ENCODE measurements at regions not wholly inside any gene's neighbourhood (a gene's known extent, or its start where the extent isn't known, plus 50 kb on each side); places are given as distances from the start of the nearest gene placed in this dataset.

DNA sequence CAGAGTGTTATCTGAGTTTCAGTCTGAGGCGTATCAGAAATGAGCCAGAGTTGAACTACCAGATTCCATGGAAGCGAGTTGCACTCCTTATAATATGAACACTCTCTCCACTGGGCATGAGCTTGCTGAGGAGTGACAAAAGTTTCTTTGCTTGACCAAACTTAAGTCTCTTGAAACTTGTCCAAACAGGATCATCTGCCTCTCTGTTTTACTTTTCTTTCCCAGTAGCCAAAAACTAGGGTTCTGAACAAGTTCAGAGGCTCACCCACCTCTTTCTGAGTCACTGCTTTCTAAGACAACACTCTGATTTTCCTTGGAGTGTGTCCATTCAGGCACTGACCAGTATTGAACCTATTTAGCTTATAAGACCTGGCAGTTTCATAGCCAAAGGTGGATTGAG lies 233.2 kb upstream of the TCF4 start (continued):
- TF ChIP-seq YY1 (IDR thresholded peaks at IDR 0.05; ENCODE audit: low read depth, low read length) (no peak), ZNF622 (IDR thresholded peaks at IDR 0.05) (no peak), ZSCAN29 (IDR thresholded peaks at IDR 0.05) (no peak)

DNA sequence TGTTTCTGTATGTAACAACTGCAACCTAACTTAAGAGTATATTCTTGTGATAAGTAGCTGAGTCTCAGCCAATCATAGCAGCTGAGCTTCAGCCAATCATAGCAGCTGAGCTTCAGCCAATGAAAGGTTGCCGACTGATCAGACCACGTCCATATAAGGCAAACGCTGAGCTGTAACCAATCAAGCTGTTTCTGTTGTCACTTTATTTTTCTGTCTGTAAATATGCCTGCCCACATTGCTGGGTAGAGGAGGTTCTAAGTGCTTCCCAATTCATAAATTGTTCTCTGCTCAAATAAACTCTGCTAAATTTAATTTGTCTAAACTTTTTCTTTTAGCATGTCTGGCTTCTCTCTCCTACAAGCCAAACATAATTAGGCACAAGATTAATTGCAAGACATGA lies 231.5 kb upstream of the TCF4 start:
- intact Hi-C loops (cut with micrococcal nuclease; ENCODE audit: unreplicated experiment), result no loop called here
- H3K79me2 ChIP-seq (ENCODE audit: control insufficient read depth, insufficient read depth, low read length), result no peaks in the 10 kb centered on the region
- no peak overlapping the region for H2AFZ ChIP-seq (ENCODE audit: control insufficient read depth, low read depth, low read length)
- no TSS peak for BruUV-seq (replicated peaks)
- ChIA-PET RAD21 (ENCODE audit: unreplicated experiment) (interaction anchor here (0.5 kb wide), 1 partner anchor 429 kb away, joined by 3 read pairs; no protein-coding TSS in a partner anchor), SMC1A (ENCODE audit: uncharacterized antibody, unreplicated experiment) (no interaction called here), CTCF (no interaction called here), POLR2A (no interaction called here)
- no peaks in the 10 kb centered on the region for H4K20me1 ChIP-seq (ENCODE audit: control insufficient read depth, insufficient read depth)
- H3K4me3 ChIP-seq, result no peak overlapping the region
- no peaks in the 10 kb centered on the region for H3K4me1 ChIP-seq (ENCODE audit: control insufficient read depth, insufficient read depth, low read length)
- H3K9me3 ChIP-seq (replicated peaks; ENCODE audit: control insufficient read depth, insufficient read depth, low read length), result no peaks in the 10 kb centered on the region
- FAIRE-seq (no peak), DNase-seq (ENCODE audit: low read depth, low spot score) (no peak), ATAC-seq (no peak)
- in situ Hi-C loops (cut with MboI), result no loop called here
- no peak overlapping the region for H3K9ac ChIP-seq (ENCODE audit: control insufficient read depth, insufficient read depth, low read length)
- no peaks in the 10 kb centered on the region for H3K27me3 ChIP-seq (replicated peaks in 1 of 2; ENCODE audit: control insufficient read depth in 2 of 2, insufficient read depth in 2 of 2, low read length in 1 of 2)
- TF ChIP-seq BMI1 (IDR thresholded peaks at IDR 0.05; ENCODE audit: borderline replicate concordance) (no peak), IRF4 (IDR thresholded peaks at IDR 0.05; ENCODE audit: low read depth, low read length) (no peak), PML (IDR thresholded peaks at IDR 0.05; ENCODE audit: low read length) (no peak), SMAD1 (IDR thresholded peaks at IDR 0.05; ENCODE audit: low read depth, partially characterized antibody) (no peak), TAF1 (IDR thresholded peaks at IDR 0.05; ENCODE audit: borderline replicate concordance, low read depth, low read length) (no peak), SREBF2 (IDR thresholded peaks at IDR 0.05; ENCODE audit: low read length) (no peak), KLF5 (IDR thresholded peaks at IDR 0.05; ENCODE audit: partially characterized antibody) (no peak), SP1 (IDR thresholded peaks at IDR 0.05; ENCODE audit: low read depth, low read length) (no peak), RCOR1 (conservative IDR thresholded peaks at IDR 0.05; ENCODE audit: low read depth, low read length) (no peak), CHD2 (IDR thresholded peaks at IDR 0.05; ENCODE audit: borderline replicate concordance, low read depth, low read length) (no peak)
- TF ChIP-seq, protein P1, sequence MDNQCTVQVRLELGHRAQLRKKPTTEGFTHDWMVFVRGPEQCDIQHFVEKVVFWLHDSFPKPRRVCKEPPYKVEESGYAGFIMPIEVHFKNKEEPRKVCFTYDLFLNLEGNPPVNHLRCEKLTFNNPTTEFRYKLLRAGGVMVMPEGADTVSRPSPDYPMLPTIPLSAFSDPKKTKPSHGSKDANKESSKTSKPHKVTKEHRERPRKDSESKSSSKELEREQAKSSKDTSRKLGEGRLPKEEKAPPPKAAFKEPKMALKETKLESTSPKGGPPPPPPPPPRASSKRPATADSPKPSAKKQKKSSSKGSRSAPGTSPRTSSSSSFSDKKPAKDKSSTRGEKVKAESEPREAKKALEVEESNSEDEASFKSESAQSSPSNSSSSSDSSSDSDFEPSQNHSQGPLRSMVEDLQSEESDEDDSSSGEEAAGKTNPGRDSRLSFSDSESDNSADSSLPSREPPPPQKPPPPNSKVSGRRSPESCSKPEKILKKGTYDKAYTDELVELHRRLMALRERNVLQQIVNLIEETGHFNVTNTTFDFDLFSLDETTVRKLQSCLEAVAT (IDR thresholded peaks at IDR 0.05), result no peak
- TF ChIP-seq, protein P2, sequence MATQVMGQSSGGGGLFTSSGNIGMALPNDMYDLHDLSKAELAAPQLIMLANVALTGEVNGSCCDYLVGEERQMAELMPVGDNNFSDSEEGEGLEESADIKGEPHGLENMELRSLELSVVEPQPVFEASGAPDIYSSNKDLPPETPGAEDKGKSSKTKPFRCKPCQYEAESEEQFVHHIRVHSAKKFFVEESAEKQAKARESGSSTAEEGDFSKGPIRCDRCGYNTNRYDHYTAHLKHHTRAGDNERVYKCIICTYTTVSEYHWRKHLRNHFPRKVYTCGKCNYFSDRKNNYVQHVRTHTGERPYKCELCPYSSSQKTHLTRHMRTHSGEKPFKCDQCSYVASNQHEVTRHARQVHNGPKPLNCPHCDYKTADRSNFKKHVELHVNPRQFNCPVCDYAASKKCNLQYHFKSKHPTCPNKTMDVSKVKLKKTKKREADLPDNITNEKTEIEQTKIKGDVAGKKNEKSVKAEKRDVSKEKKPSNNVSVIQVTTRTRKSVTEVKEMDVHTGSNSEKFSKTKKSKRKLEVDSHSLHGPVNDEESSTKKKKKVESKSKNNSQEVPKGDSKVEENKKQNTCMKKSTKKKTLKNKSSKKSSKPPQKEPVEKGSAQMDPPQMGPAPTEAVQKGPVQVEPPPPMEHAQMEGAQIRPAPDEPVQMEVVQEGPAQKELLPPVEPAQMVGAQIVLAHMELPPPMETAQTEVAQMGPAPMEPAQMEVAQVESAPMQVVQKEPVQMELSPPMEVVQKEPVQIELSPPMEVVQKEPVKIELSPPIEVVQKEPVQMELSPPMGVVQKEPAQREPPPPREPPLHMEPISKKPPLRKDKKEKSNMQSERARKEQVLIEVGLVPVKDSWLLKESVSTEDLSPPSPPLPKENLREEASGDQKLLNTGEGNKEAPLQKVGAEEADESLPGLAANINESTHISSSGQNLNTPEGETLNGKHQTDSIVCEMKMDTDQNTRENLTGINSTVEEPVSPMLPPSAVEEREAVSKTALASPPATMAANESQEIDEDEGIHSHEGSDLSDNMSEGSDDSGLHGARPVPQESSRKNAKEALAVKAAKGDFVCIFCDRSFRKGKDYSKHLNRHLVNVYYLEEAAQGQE (IDR thresholded peaks at IDR 0.05; ENCODE audit: low read depth, low read length), result no peak
- no peak overlapping the region for H3K4me2 ChIP-seq (ENCODE audit: control insufficient read depth, insufficient read depth)
- H3K27ac ChIP-seq (ENCODE audit: control insufficient read depth, insufficient read depth), result no peak overlapping the region
- no peaks in the 10 kb centered on the region for H3K36me3 ChIP-seq (ENCODE audit: control insufficient read depth in 2 of 2, insufficient read depth in 2 of 2, low read length in 1 of 2)
- 0% methylated on average over 3 of the region's 3 CpGs for WGBS (ENCODE audit: insufficient coverage, insufficient replicate concordance, low lambda C conversion rate, missing lambda C conversion rate)
